ENCODE measurements at regions not wholly inside any gene's neighbourhood (a gene's known extent, or its start where the extent isn't known, plus 50 kb on each side); places are given as distances from the start of the nearest gene placed in this dataset.

GRCh38 chr1:234938135-234938534 is 190.5 kb downstream of the TOMM20 start:
- Mint-ChIP-seq H3K36me3 (ENCODE audit: low read depth) (no peaks in the 10 kb centered on the region), H3K9me3 (no peaks in the 10 kb centered on the region), H3K4me1 (no peaks in the 10 kb centered on the region), H3K4me3 (no peak overlapping the region), H3K27ac (ENCODE audit: unreplicated experiment) (no peak overlapping the region), H3K27me3 (ENCODE audit: low read depth) (no peaks in the 10 kb centered on the region)
- no peak for DNase-seq (ENCODE audit: low read depth, low spot score)
- TF ChIP-seq, protein P1, sequence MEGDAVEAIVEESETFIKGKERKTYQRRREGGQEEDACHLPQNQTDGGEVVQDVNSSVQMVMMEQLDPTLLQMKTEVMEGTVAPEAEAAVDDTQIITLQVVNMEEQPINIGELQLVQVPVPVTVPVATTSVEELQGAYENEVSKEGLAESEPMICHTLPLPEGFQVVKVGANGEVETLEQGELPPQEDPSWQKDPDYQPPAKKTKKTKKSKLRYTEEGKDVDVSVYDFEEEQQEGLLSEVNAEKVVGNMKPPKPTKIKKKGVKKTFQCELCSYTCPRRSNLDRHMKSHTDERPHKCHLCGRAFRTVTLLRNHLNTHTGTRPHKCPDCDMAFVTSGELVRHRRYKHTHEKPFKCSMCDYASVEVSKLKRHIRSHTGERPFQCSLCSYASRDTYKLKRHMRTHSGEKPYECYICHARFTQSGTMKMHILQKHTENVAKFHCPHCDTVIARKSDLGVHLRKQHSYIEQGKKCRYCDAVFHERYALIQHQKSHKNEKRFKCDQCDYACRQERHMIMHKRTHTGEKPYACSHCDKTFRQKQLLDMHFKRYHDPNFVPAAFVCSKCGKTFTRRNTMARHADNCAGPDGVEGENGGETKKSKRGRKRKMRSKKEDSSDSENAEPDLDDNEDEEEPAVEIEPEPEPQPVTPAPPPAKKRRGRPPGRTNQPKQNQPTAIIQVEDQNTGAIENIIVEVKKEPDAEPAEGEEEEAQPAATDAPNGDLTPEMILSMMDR (conservative IDR thresholded peaks at IDR 0.05), result no peak

DNA sequence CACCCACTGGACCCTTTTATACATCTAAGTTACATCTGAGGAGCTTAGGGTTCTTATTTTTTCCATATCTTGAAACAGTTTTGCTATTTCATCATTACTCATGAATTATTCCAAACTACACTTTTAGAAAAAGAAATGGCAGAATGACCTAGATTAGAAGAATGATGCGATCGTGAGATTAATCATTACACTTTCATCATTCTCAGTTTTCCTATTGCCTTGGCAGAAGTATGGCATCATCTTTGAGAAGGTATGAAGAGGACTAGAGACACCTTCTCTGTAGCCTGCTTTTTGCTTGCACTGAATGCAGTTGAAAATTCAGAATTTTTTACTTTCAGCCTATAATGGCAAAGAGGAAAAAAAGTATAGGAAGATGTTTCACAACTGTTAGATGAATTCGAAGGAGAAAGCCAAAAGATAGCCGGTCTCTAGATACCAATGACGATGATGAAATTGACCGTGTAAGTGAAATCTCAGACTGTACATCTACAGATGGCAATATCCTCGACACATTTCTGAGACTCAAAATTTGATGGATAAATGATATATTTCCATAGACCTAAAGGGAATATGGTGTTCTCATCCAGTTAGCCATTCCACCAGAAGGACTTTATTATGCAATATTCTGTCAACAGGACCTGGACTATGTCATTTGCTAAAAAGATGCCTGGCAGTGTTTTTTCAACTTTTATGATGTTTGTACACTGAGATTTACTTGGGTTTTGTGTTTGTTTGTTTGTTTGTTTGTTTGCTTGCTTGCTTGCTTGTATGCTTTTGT is 191.8 kb downstream of the TOMM20 start:
- H3K27ac Mint-ChIP-seq (ENCODE audit: unreplicated experiment), result no peak overlapping the region
- DNase-seq (ENCODE audit: low read depth, low spot score), result no peak
- peaks cover 12% of the 10 kb centered on the region for H3K4me1 Mint-ChIP-seq

GRCh38 chr1:234934611-234935033 is 194.0 kb downstream of the TOMM20 start:
- no peaks in the 10 kb centered on the region for H3K27me3 Mint-ChIP-seq (ENCODE audit: low read depth)
- peaks cover 12% of the 10 kb centered on the region for H3K4me1 Mint-ChIP-seq
- TF ChIP-seq, protein P1 (conservative IDR thresholded peaks at IDR 0.05), result no peak
- H3K4me3 Mint-ChIP-seq, result no peak overlapping the region
- no peak for DNase-seq (ENCODE audit: low read depth, low spot score)
- no peaks in the 10 kb centered on the region for H3K9me3 Mint-ChIP-seq
- no peak overlapping the region for H3K27ac Mint-ChIP-seq (ENCODE audit: unreplicated experiment)
- H3K36me3 Mint-ChIP-seq (ENCODE audit: low read depth), result no peaks in the 10 kb centered on the region

More for the DNA sequence above, 191.8 kb downstream of the TOMM20 start:
- Mint-ChIP-seq H3K36me3 (ENCODE audit: low read depth) (no peaks in the 10 kb centered on the region), H3K27me3 (ENCODE audit: low read depth) (no peaks in the 10 kb centered on the region), H3K9me3 (no peaks in the 10 kb centered on the region), H3K4me3 (no peak overlapping the region)
- TF ChIP-seq, protein P1 (conservative IDR thresholded peaks at IDR 0.05), result no peak

GRCh38 chr1:234933475-234933874 is 195.2 kb downstream of the TOMM20 start:
- TF ChIP-seq, protein P1 (conservative IDR thresholded peaks at IDR 0.05), result no peak
- Mint-ChIP-seq H3K27me3 (ENCODE audit: low read depth) (no peaks in the 10 kb centered on the region), H3K27ac (ENCODE audit: unreplicated experiment) (no peak overlapping the region), H3K4me3 (no peak overlapping the region), H3K4me1 (peaks cover 17% of the 10 kb centered on the region), H3K9me3 (no peaks in the 10 kb centered on the region), H3K36me3 (ENCODE audit: low read depth) (no peaks in the 10 kb centered on the region)
- no peak for DNase-seq (ENCODE audit: low read depth, low spot score)

GRCh38 chr1:234932511-234933430 is 195.9 kb downstream of the TOMM20 start:
- TF ChIP-seq, protein P1 (conservative IDR thresholded peaks at IDR 0.05), result no peak
- H3K36me3 Mint-ChIP-seq (ENCODE audit: low read depth), result no peaks in the 10 kb centered on the region
- H3K27ac Mint-ChIP-seq (ENCODE audit: unreplicated experiment), result peak overlapping the region; percentile 64

More at GRCh38 chr1:234932511-234933430, 195.9 kb downstream of the TOMM20 start:
- no peak for DNase-seq (ENCODE audit: low read depth, low spot score)
- H3K27me3 Mint-ChIP-seq (ENCODE audit: low read depth), result no peaks in the 10 kb centered on the region
- no peak overlapping the region for H3K4me3 Mint-ChIP-seq
- H3K4me1 Mint-ChIP-seq, result peaks cover 24% of the 10 kb centered on the region
- H3K9me3 Mint-ChIP-seq, result no peaks in the 10 kb centered on the region

Data from neural crest cell (in vitro differentiated cells).